Tibial artery (tissue), 4 donors: ENCODE measurements at regions not wholly inside any gene's neighbourhood (a gene's known extent, or its start where the extent isn't known, plus 50 kb on each side); places are given as distances from the start of the nearest gene placed in this dataset.

Source experiments
- DNase-seq, 2 donors: peaks; one replicate each; pipeline ENCODE4 v3.0.0-alpha.2; 2019
- H3K27ac ChIP-seq, 2 donors: fragments of 200-600 bp; sonication (generic) in 1 of 2; 1 replicate in 1 of 2; 2 replicates in 1 of 2; pipeline ENCODE4 v1.5.1; 2018 to 2019; ENCODE audit warnings: mild to moderate bottlenecking in 1 of 2
- H3K27me3 ChIP-seq, 2 donors: fragments of 200-600 bp; sonication (generic) in 1 of 2; one replicate each; pipeline versions ENCODE4 v1.5.1 to v1.6.0; 2016 to 2019
- H3K36me3 ChIP-seq, 3 donors: fragments of 200-600 bp; sonication (generic) in 2 of 3; one replicate each; pipeline ENCODE4 v1.5.1; 2016 to 2019; ENCODE audit warnings: mild to moderate bottlenecking in 2 of 3
- H3K4me1 ChIP-seq, 4 donors: fragments of 200-600 bp; sonication (generic) in 2 of 4; 1 replicate in 3 of 4; 2 replicates in 1 of 4; pipeline ENCODE4 v1.5.1; 2016 to 2019
- H3K4me3 ChIP-seq, 2 donors: fragments of 200-600 bp; sonication (generic) in 1 of 2; 1 replicate in 1 of 2; 2 replicates in 1 of 2; pipeline ENCODE4 v1.5.1; 2018 to 2019; ENCODE audit warnings: mild to moderate bottlenecking in 2 of 2
- H3K9me3 ChIP-seq, 3 donors: fragments of 200-600 bp; sonication (generic) in 1 of 3; one replicate each; pipeline ENCODE4 v1.5.1; 2016 to 2019
- CTCF ChIP-seq, 2 experiments: fragments of 200-600 bp in 1 of 2; fragments of 450-650 bp in 1 of 2; IDR thresholded peaks; one replicate each; pipeline ENCODE4 v1.5.1; 2017 to 2019; ENCODE audit warnings: antibody characterized with exemption in 2 of 2, mild to moderate bottlenecking in 1 of 2, moderate library complexity in 1 of 2
- intact Hi-C: fragments of 100-400 bp; cut with DNase I; formaldehyde crosslinking; loops from one replicate; pipeline ENCODE4 v1.15.0; 2023; ENCODE audit warnings: low total_unique reads

DNA sequence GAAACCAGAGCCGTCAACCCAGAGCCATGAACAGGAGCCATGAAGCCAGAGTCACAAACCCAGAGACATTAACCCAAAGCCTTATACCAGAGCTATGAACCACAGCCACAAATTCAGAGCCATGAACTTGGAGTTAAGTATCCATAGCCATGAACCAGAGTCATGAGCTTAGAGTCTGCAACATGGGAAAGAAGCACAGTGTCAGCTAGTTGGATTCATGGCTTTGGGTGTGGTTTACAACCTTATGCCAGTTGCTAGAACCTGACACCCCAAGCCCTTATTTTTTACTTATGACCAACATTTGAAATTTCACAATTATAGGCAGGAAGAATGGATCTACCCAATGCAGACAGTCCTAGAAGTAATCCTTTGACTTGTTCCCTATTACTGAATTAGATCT lies 128.9 kb upstream of the FAM78B start:
- Histone ChIP-seq H3K4me1 (no peaks in the 10 kb centered on the region), H3K27ac (no peak overlapping the region), H3K36me3 (no peaks in the 10 kb centered on the region), H3K9me3 (no peaks in the 10 kb centered on the region), H3K4me3 (no peak overlapping the region), H3K27me3 (no peaks in the 10 kb centered on the region)
- no peak for TF ChIP-seq CTCF (IDR thresholded peaks at IDR 0.05)
- DNase-seq = no peak
- intact Hi-C loops = no loop called here

DNA sequence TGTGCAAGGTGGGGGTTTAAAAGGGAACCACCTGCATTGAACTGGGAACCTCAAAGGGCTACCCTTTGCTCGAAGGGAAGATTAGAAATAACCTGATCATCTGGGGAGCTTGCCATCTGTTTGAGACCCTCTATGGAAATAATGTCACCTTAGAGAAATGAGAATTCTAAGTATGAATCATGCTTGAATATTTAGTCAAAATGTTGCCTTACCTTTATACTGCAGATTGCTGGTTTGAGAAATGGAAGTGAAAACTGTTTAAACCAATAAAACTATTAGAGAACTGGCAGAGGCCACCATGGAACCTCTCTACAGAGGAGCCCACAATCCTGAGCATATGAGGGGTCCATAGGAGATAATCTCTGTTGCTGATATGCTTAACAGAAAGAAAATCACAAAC lies 131.2 kb upstream of the FAM78B start:
- Histone ChIP-seq H3K4me3 (no peak overlapping the region), H3K4me1 (no peaks in the 10 kb centered on the region), H3K27ac (no peak overlapping the region), H3K36me3 (no peaks in the 10 kb centered on the region), H3K27me3 (no peaks in the 10 kb centered on the region), H3K9me3 (no peaks in the 10 kb centered on the region)
- intact Hi-C loops = no loop called here
- no peak for DNase-seq
- no peak for TF ChIP-seq CTCF (IDR thresholded peaks at IDR 0.05)

DNA sequence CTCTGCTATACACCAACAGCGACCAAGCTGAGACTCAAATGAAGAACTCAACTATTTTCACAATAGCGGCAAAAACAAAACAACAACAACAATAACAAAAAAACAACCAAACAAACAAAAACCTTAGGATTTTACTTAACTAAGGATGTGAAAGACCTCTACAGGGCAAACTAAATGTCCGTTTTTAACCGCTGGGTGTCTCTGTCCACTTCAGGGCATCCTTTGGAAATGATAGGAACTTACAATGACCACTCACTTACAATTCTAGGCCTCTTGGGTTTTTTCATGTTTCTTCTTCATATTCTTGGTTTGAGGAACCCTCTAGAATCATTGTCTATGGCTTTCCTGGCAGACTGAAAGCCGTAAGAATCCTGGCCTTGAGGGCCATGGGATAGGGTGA lies 134.0 kb upstream of the FAM78B start:
- H3K27me3 ChIP-seq = no peaks in the 10 kb centered on the region
- DNase-seq = no peak
- H3K4me1 ChIP-seq = no peaks in the 10 kb centered on the region
- no peak overlapping the region for H3K4me3 ChIP-seq
- no peaks in the 10 kb centered on the region for H3K36me3 ChIP-seq
- no peak overlapping the region for H3K27ac ChIP-seq
- H3K9me3 ChIP-seq = no peaks in the 10 kb centered on the region
- TF ChIP-seq CTCF (IDR thresholded peaks at IDR 0.05) = no peak
- intact Hi-C loops = no loop called here

DNA sequence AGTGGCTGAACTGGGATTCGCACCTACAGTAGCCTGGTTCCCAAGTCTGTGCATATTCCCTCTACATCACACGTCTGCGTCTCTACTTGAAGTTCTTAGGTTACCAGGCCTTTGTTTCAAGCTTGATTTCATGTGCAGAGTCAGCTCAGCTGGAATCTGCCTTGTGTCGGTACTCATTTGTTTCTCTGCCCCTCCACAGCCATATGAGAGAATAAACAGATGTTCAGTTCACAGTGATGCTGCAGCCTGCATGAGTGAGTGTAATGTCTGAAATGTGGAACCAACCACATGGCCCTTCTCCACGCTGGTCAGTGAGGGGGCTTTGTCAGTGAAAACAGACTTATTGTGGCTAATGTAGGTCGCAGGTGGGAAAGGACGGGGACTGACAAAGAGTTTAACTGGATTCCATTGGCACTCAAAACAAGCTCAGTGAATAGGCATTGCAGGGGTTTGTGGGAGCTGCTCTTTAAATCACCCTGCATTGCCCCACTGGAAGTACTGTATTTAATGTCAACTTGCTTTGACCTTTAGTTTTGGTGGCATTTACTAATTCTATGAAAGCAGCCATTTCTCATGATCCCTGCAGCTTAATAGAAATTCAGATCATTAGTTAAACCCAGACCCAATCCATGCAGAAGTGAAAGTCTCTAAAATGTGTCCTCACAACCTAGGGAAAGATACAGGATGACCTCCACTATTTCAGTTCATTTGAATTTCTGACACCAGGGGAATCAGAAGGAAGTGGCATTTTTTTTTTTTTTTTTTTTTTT lies 136.4 kb upstream of the FAM78B start:
- no peaks in the 10 kb centered on the region for H3K27me3 ChIP-seq
- intact Hi-C loops = no loop called here
- TF ChIP-seq CTCF (IDR thresholded peaks at IDR 0.05) = no peak
- no peak for DNase-seq
- H3K27ac ChIP-seq = no peak overlapping the region
- no peaks in the 10 kb centered on the region for H3K9me3 ChIP-seq
- H3K36me3 ChIP-seq = no peaks in the 10 kb centered on the region
- H3K4me3 ChIP-seq = no peak overlapping the region
- no peaks in the 10 kb centered on the region for H3K4me1 ChIP-seq

DNA sequence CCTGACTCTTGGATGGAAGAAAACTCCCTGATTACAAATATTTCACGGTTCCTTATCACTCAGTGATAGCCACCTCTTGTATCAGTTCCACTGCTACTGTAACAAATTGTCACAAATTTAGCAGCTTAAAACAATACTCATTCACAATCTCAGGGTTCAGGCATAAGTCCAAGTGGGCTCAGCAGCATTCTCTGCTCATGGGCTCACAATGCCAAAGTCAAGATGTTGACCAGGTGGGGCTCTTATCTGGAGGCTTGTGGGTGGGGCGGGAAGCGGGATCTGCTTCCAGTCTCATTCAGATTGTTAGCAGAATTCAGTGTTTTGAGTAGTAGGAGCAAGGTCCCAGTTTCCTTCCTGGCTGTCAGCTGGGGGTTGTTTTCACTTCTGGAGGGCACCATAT lies 137.3 kb upstream of the FAM78B start:
- H3K4me1 ChIP-seq = no peaks in the 10 kb centered on the region
- H3K27me3 ChIP-seq = no peaks in the 10 kb centered on the region
- no peak overlapping the region for H3K4me3 ChIP-seq
- no peak for TF ChIP-seq CTCF (IDR thresholded peaks at IDR 0.05)
- H3K9me3 ChIP-seq = no peaks in the 10 kb centered on the region
- intact Hi-C loops = no loop called here
- no peaks in the 10 kb centered on the region for H3K36me3 ChIP-seq
- DNase-seq = no peak
- H3K27ac ChIP-seq = no peak overlapping the region

- Histone ChIP-seq H3K27me3 (no peaks in the 10 kb centered on the region), H3K4me1 (no peaks in the 10 kb centered on the region), H3K4me3 (no peak overlapping the region), H3K9me3 (no peaks in the 10 kb centered on the region), H3K27ac (no peak overlapping the region), H3K36me3 (no peaks in the 10 kb centered on the region)
- intact Hi-C loops = no loop called here
- no peak for TF ChIP-seq CTCF (IDR thresholded peaks at IDR 0.05)
- DNase-seq = no peak
Measured at GRCh38 chr1:166305371-166305770, 138.6 kb upstream of the FAM78B start.
